HEK293T (cell line): ENCODE measurements at regions not wholly inside any gene's neighbourhood (a gene's known extent, or its start where the extent isn't known, plus 50 kb on each side); places are given as distances from the start of the nearest gene placed in this dataset.

Experiments used
- ARNT ChIP-seq: fragments of 450-650 bp; IDR thresholded peaks from 2 replicates; pipeline ENCODE4 v1.6.1; 2017; ENCODE audit warnings: mild to moderate bottlenecking
- ELF4 ChIP-seq: fragments of 450-650 bp; IDR thresholded peaks from 2 replicates; pipeline ENCODE4 v1.6.1; 2017; ENCODE audit warnings: antibody characterized with exemption
- FOXA1 ChIP-seq: fragments of 450-650 bp; IDR thresholded peaks from 2 replicates; pipeline ENCODE4 v1.6.1; 2016; ENCODE audit warnings: mild to moderate bottlenecking
- SUZ12 ChIP-seq: fragments of 450-650 bp; IDR thresholded peaks from 2 replicates; pipeline ENCODE4 v1.6.1; 2016; ENCODE audit warnings: mild to moderate bottlenecking
- TARDBP ChIP-seq: fragments of 450-650 bp; IDR thresholded peaks from 2 replicates; pipeline ENCODE4 v1.6.1; 2016

GRCh38 chr2:9107168-9108025 lies 99.2 kb upstream of the ASAP2 start:
- TF ChIP-seq TARDBP (no peak), ARNT (no peak), ELF4 (no peak), FOXA1 (no peak), SUZ12 (no peak)
